MCF 10A (cell line): ENCODE measurements at regions not wholly inside any gene's neighbourhood (a gene's known extent, or its start where the extent isn't known, plus 50 kb on each side); places are given as distances from the start of the nearest gene placed in this dataset.

ENCODE experiments used
- BruUV-seq: library from RNA; stranded (reverse); fragments of 400-500 nt; replicated peaks from 2 replicates; lab custom pipeline; 2021; lab: Mats Ljungman, UMichigan
- CTCF ChIA-PET: fragments of 300-600 bp; sonication (Branson Sonifier 250); formaldehyde crosslinking; extraction: SDS; loops from one replicate; lab custom pipeline; 2021; ENCODE audit warnings: antibody characterized with exemption, inconsistent platforms; lab: Yijun Ruan, JAX
- POLR2A ChIA-PET: fragments of 300-600, 350-650 bp; sonication (Branson Sonifier 250); formaldehyde crosslinking; extraction: SDS; loops from one replicate; lab custom pipeline; 2020; ENCODE audit warnings: antibody characterized with exemption, inconsistent platforms; lab: Yijun Ruan, JAX
- DNase-seq: peaks from one replicate; pipeline ENCODE4 v3.0.0-alpha.2; 2018; ENCODE audit not compliant: unreplicated experiment
- H3K27ac Mint-ChIP-seq: one replicate; pipeline ENCODE4 v1.8.0; 2022; ENCODE audit warnings: mild to moderate bottlenecking, low read depth, mixed read lengths; ENCODE audit not compliant: unreplicated experiment
- H3K27me3 Mint-ChIP-seq: one replicate; pipeline ENCODE4 v1.8.0; 2022; ENCODE audit warnings: mixed read lengths; ENCODE audit not compliant: insufficient read depth, unreplicated experiment
- H3K36me3 Mint-ChIP-seq: one replicate; pipeline ENCODE4 v1.8.0; 2022; ENCODE audit warnings: mild to moderate bottlenecking, moderate library complexity, mixed read lengths; ENCODE audit not compliant: insufficient read depth, unreplicated experiment
- H3K4me1 Mint-ChIP-seq: one replicate; pipeline ENCODE4 v1.8.0; 2022; ENCODE audit warnings: mixed read lengths; ENCODE audit not compliant: insufficient read depth, unreplicated experiment
- H3K4me3 Mint-ChIP-seq: one replicate; pipeline ENCODE4 v1.8.0; 2022; ENCODE audit warnings: mild to moderate bottlenecking, moderate library complexity, mixed read lengths; ENCODE audit not compliant: unreplicated experiment
- H3K9me3 Mint-ChIP-seq: one replicate; pipeline ENCODE4 v1.8.0; 2022; ENCODE audit warnings: mixed read lengths; ENCODE audit not compliant: unreplicated experiment
- CTCF ChIP-seq: fragments of 200-600 bp; IDR thresholded peaks from one replicate; pipeline ENCODE4 v1.8.0; 2022; ENCODE audit warnings: antibody characterized with exemption, mild to moderate bottlenecking; ENCODE audit not compliant: unreplicated experiment
- intact Hi-C: fragments of 100-400 bp; cut with micrococcal nuclease; formaldehyde crosslinking; loops from 2 replicates; pipeline ENCODE4 v1.14.1; 2022

- no peak for TF ChIP-seq CTCF
- H3K27me3 Mint-ChIP-seq: no peaks in the 10 kb centered on the region
- H3K36me3 Mint-ChIP-seq: no peaks in the 10 kb centered on the region
- CTCF ChIA-PET: no interaction called here
- no TSS peak for BruUV-seq
- H3K27ac Mint-ChIP-seq: no peak overlapping the region
- POLR2A ChIA-PET: no interaction called here
- intact Hi-C loops: no loop called here
- no peaks in the 10 kb centered on the region for H3K4me1 Mint-ChIP-seq
- no peaks in the 10 kb centered on the region for H3K9me3 Mint-ChIP-seq
- H3K4me3 Mint-ChIP-seq: no peak overlapping the region
- DNase-seq: no peak
Observed at GRCh38 chr10:37712489-37713131, 144.8 kb downstream of the ZNF248 start.

GRCh38 chr10:37711617-37712488 lies 145.6 kb downstream of the ZNF248 start:
- no peak overlapping the region for H3K4me3 Mint-ChIP-seq
- CTCF ChIA-PET: no interaction called here
- H3K9me3 Mint-ChIP-seq: no peaks in the 10 kb centered on the region
- no peaks in the 10 kb centered on the region for H3K4me1 Mint-ChIP-seq
- no peak for DNase-seq
- H3K27me3 Mint-ChIP-seq: no peaks in the 10 kb centered on the region
- intact Hi-C loops: no loop called here
- POLR2A ChIA-PET: no interaction called here
- no TSS peak for BruUV-seq
- no peak for TF ChIP-seq CTCF
- H3K36me3 Mint-ChIP-seq: no peaks in the 10 kb centered on the region
- no peak overlapping the region for H3K27ac Mint-ChIP-seq

- Mint-ChIP-seq H3K4me1 (no peaks in the 10 kb centered on the region), H3K9me3 (no peaks in the 10 kb centered on the region), H3K4me3 (no peak overlapping the region), H3K27me3 (no peaks in the 10 kb centered on the region), H3K36me3 (no peaks in the 10 kb centered on the region), H3K27ac (no peak overlapping the region)
- intact Hi-C loops: no loop called here
- no peak for TF ChIP-seq CTCF
- CTCF ChIA-PET: interaction anchor here (0.9 kb wide), 1 partner anchor 176 kb away, joined by 3 read pairs; no protein-coding TSS in a partner anchor
- POLR2A ChIA-PET: interaction anchor here (0.6 kb wide), 1 partner anchor 17 kb away, joined by 5 read pairs; no protein-coding TSS in a partner anchor
- BruUV-seq: no TSS peak
- DNase-seq: no peak
Observed at GRCh38 chr10:37710831-37711616, 146.4 kb downstream of the ZNF248 start.
